DMS 273 (cell line): ENCODE measurements at regions not wholly inside any gene's neighbourhood (a gene's known extent, or its start where the extent isn't known, plus 50 kb on each side); places are given as distances from the start of the nearest gene placed in this dataset.
"Not testable (repeated sequence)": the region's sequence is repeated elsewhere in the genome, so short reads cannot be mapped to it uniquely, and the experiment has no call there.

Source experiments
- DNase-seq: peaks from one replicate; lab custom pipeline; 2025; ENCODE audit not compliant: unreplicated experiment; lab: John Stamatoyannopoulos, UW

DNA sequence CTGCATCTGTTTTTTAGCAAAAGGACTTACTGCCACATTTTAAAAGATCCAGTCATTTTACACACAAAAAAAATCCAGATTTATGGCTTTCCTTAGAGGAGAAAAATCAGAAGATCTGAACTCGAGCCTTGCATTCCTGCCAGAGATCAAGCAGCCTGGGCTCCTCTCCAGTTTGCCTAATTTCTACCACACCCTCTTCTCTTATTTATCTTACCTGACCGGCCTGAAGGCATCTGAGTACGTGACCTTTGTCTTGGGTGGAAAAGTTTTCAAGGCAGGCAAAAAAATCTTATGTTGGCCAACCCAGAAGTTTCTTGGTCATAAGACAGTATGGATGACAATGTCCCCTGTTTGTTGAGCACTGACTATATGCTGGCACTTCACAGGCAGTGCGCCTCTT is 60.3 kb downstream of the CHRD start:
- DNase-seq: no peak

- no peak for DNase-seq
Measured at GRCh38 chr3:184441202-184441900, 61.5 kb downstream of the CHRD start.

GRCh38 chr3:184443364-184443763 is 63.5 kb downstream of the CHRD start:
- DNase-seq: no peak

DNA sequence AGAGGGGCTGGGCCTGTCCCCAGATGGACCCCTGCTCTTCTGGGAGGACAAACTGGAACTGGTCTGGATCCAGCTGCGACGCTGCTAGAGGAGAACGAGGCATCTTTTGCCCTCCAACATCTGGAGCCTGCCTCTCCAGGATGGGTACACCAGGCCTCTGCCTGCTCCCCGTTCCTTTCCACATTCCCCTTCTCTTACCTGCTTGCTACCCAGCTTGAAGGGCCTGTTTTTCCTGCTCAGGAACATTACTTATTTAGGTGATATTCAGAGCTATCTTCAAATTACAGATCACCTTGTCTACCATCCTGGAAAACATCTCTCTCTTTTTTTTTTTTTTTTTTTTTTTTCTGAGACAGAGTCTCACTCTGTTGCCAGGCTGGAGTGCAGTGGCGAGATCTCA is 64.0 kb downstream of the CHRD start:
- DNase-seq: no peak

DNA sequence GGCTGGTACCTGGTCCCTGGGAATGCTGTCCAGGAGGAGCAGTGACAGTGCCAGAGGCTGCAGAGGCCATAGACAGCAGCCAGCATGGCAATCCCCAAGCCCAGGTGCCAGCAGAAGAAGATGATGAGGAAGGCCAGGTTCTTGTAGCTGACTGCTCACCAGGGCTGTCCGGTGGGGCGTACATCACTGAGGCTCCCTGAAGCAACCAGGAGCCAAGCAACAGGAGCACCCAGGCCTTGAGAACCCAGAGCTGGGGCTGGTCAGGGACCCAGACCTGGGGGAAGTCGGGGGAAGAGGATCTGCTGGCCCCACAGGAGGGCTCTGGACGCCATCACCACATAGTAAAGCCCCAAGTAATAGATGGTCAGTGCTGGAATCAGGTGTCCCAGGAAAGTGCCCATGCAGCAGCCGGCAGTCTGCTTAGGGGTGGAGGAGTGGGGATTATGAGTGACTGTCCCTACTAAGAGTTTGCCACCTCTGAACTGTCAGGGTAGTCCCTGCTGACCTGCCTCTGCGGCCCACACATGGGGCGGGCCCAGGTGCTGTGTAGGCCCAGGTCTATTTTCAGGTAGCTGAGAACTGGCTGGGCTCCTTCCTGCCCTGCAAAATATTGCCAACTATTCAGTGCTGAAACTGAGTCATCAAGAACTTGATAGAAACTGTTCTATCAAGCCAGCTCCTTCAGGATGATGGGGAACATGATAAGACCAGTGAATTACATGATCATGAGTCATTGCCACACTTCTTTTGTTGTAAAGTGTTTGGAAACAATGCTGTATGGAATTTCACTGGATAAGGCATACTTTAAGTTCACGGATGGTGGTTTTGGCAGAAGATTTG is 68.7 kb downstream of the CHRD start:
- DNase-seq: no peak

DNA sequence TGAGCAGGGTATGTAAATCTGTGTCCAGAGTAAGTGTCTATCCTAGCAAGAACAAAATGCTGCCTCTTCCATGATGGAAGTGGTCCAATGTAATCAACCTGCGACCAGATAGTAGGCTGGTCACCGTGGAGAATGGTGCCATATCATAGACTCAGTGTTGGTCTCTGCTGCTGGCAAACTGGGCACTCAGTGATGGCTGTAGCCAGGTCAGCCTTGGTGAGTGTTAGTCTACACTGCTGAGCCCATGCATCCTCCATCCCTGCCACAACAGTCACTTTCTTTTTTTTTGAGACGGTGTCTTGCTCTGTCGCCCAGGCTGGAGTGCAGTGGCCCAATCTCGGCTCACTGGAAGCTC is 69.3 kb downstream of the CHRD start:
- no peak for DNase-seq

DNA sequence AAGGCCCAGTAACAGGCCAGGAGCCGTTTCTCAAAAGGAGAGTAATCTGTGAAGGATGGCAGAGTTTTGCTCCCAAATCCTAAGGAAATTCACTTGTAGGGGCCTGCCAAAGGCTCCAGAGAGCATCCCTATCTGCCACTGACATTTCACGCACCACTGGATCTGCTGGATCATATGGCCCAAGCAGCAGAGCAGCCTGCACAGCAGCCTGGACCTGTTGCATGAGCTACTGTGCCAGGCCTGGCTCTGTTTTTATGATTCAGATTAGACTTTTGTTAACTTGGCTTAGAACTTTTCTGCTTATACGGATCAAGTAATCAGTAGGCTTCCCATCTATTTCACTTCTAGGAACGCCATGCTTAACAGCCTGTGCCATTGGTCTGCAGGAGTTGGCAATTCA is 70.7 kb downstream of the CHRD start:
- no peak for DNase-seq

- DNase-seq: no peak
Measured at GRCh38 chr3:184453296-184453695, 73.4 kb downstream of the CHRD start.

GRCh38 chr3:184455991-184456390 is 76.1 kb downstream of the CHRD start:
- peak; percentile 29 for DNase-seq

DNA sequence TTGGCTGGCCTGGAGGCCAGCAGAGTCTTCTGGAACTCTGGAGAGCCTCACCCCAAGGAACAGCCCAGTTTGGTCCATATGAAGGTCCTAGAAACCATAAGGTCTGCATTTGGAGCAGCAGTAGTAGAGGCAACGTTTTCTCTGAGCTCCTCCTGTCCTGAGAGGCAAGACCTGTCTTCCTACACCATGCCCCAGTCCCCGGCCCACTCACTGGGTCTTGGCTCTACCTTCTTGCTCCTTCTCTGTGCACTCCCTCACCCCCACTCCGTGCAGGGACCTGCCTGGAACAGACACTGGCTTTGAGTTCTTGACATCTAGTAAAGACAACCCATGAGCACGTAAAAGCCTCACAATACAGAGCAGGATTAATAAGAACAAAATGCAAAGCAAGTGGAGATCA is 76.6 kb downstream of the CHRD start:
- DNase-seq: no peak

- DNase-seq: no peak
Measured at GRCh38 chr3:184457329-184457728, 77.5 kb downstream of the CHRD start.

DNA sequence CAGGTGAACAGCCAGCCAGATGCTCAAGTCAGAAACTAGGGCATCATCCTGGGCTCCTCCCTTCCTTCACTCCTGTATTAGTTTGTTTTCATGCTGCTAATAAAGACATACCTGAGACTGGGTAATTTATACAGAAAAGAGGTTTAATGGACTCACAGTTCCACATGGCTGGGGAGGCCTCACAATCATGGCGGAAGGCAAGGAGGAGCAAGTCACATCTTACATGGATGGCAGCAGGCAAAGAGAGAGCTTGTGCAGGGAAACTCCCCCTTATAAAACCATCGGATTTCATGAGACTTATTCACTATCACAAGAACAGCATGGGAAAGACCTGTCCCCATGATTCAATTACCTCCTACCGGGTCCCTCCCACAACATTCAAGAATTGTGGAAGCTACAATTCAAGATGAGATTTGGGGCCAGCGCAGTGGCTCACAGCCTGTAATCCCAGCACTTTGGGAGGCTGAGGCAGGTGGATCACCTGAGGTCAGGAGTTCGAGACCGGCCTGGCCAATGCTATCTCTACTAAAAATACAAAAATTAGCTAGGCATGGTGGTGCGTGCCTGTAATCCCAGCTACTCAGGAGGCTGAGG is 78.0 kb downstream of the CHRD start:
- not testable (repeated sequence) for DNase-seq

GRCh38 chr3:184459355-184459754 is 79.5 kb downstream of the CHRD start:
- no peak for DNase-seq

DNA sequence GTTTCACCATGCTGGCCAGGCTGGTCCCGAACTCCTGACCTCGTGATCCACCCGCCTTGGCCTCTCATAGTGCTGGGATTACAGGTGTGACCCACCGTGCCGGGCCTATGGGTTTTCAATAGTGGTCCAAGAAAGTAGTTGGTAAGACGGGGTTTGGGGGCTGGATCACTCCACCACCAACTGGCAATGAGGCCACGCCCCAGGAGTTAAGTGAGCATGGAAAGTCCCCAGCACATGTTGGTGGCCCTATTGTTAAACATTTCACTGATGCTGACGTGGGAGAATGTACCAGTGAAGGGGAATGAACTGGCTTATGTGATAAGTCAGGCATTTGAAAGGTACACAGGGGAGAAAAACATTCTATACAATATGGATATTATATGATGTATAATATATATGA is 80.4 kb downstream of the CHRD start:
- DNase-seq: no peak

DNA sequence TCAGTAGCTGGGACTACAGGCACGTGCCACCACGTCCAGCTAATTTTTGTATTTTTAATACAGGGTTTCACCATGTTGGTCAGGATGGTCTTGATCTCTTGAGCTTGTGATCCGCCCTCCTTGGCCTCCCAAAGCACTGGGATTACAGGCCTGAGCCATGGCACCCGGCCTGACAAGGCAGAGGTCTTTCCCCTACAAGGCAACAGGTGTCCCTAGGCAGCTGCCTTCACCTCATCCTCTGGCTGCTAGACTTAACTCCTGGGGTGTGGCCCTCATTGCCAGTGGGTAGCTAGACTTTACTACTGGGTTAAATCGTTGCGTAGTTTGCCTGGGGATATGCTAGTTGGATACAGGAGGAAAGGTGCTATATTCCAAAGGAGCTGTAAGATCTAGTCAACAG is 81.4 kb downstream of the CHRD start:
- DNase-seq: no peak

- no peak for DNase-seq
Measured at GRCh38 chr3:184465883-184466412, 86.1 kb downstream of the CHRD start.

- DNase-seq: no peak
Measured at GRCh38 chr3:184466413-184466960, 86.6 kb downstream of the CHRD start.

DNA sequence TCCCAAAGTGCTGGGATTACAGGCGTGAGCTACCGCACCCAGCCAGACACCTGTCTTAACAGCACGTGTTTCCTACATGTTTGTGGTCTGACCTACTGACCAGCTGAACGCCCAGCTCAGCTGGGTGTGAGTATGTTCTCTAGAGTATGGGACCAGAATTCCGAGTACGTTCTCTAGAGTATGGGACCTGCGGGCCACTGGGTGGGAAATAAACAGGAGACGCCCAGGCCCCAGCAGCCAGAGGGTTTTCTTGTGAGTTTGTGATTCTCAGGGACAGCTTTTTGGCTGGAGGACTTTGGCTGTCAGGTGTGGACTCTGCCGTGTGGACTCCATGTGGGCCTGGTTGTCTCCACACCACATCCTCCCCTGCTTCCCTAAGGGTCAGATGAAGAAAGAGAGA is 87.3 kb downstream of the CHRD start:
- DNase-seq: no peak

- no peak for DNase-seq
Measured at GRCh38 chr3:184470551-184470950, 90.7 kb downstream of the CHRD start.

- DNase-seq: no peak
Measured at GRCh38 chr3:184471439-184471838, 90.1 kb upstream of the EPHB3 start.

GRCh38 chr3:184472723-184473428 is 88.7 kb upstream of the EPHB3 start:
- DNase-seq: no peak
